K562 (cell line): ENCODE measurements at regions not wholly inside any gene's neighbourhood (a gene's known extent, or its start where the extent isn't known, plus 50 kb on each side); places are given as distances from the start of the nearest gene placed in this dataset.

Source experiments
- ATAC-seq: fragments of 200-7000 bp; cut with Tn5 transposase; 3 replicates; pipeline ENCODE4 v1.9.1; 2020; ENCODE audit warnings: moderate library complexity
- BruUV-seq: library from RNA; stranded (reverse); fragments of 400-500 nt; replicated peaks from 2 replicates; lab custom pipeline; 2021; lab: Mats Ljungman, UMichigan
- CTCF ChIA-PET: fragments of 300-600 bp; formaldehyde crosslinking; extraction: SDS; loops from one replicate; lab custom pipeline; 2021; ENCODE audit warnings: low intra/inter-chr PET ratio; lab: Yijun Ruan, JAX
- POLR2A ChIA-PET: fragments of 300-600, 350-650 bp; sonication (Branson Sonifier 250); formaldehyde crosslinking; extraction: SDS; loops from one replicate; lab custom pipeline; 2021; ENCODE audit warnings: antibody characterized with exemption, inconsistent platforms; lab: Yijun Ruan, JAX
- DNase-seq, 4 experiments: peaks; one replicate each; pipeline versions ENCODE4 v3.0.0 to v3.0.0-alpha.2; 2011 to 2018; ENCODE audit warnings: low spot score in 3 of 4, mixed read lengths in 3 of 4; ENCODE audit errors: extremely low read depth in 1 of 4
- FAIRE-seq: peaks from 2 replicates; lab custom pipeline; 2011; peaks lifted over from hg19 to GRCh38; lab: Jason Lieb, UNC
- H2AFZ ChIP-seq: 2 replicates; pipeline ENCODE4 v1.6.0; 2011; ENCODE audit warnings: low read depth, low read length, control low read depth, inconsistent platforms
- H3K27ac ChIP-seq: fragments of 200-600 bp; 3 replicates; pipeline ENCODE4 v1.8.0; 2011; ENCODE audit warnings: low read depth, mild to moderate bottlenecking, control low read depth, inconsistent platforms, low read length, moderate library complexity, mixed read lengths; ENCODE audit errors: extremely low read depth
- H3K27me3 ChIP-seq, 2 experiments: fragments of 300-600 bp in 1 of 2; 2 replicates in 1 of 2; 3 replicates in 1 of 2; pipeline versions ENCODE4 v1.6.0 to v1.8.0; 2011; ENCODE audit warnings: inconsistent platforms in 2 of 2, low read length in 2 of 2, mild to moderate bottlenecking in 1 of 2, mixed read lengths in 1 of 2, moderate library complexity in 1 of 2; ENCODE audit not compliant: control insufficient read depth in 2 of 2, insufficient read depth in 2 of 2
- H3K36me3 ChIP-seq: fragments of 300-600 bp; 3 replicates; pipeline ENCODE4 v1.8.0; 2011; ENCODE audit warnings: mild to moderate bottlenecking, low read length, inconsistent platforms; ENCODE audit not compliant: control insufficient read depth, insufficient read depth
- H3K4me1 ChIP-seq, 2 experiments: fragments of 200-600 bp in 1 of 2; replicated peaks in 1 of 2; 2 replicates in 1 of 2; 3 replicates in 1 of 2; pipeline versions ENCODE4 v1.5.1 to v1.8.0; 2011; ENCODE audit warnings: inconsistent platforms in 2 of 2, low read length in 2 of 2, mild to moderate bottlenecking in 1 of 2, mixed read lengths in 1 of 2, moderate library complexity in 1 of 2; ENCODE audit not compliant: control insufficient read depth in 2 of 2, insufficient read depth in 2 of 2
- H3K4me2 ChIP-seq: 2 replicates; pipeline ENCODE4 v1.6.1; 2011; ENCODE audit warnings: low read length, control low read depth, inconsistent platforms, mixed read lengths; ENCODE audit not compliant: insufficient read depth
- H3K4me3 ChIP-seq: fragments of 200-600 bp; sonication (generic), shearing (Covaris generic); 2 replicates; pipeline ENCODE4 v1.5.1; 2016; ENCODE audit warnings: control low read depth, inconsistent platforms
- H3K79me2 ChIP-seq: fragments of 200-600 bp; 3 replicates; pipeline ENCODE4 v1.8.0; 2011; ENCODE audit warnings: low read length, inconsistent platforms; ENCODE audit not compliant: control insufficient read depth, insufficient read depth
- H3K9ac ChIP-seq, 2 experiments: 2 replicates each; pipeline versions ENCODE4 v1.6.0 to v1.6.1; 2011; ENCODE audit warnings: low read depth in 2 of 2, low read length in 2 of 2, control low read depth in 1 of 2, inconsistent platforms in 1 of 2, mild to moderate bottlenecking in 1 of 2, mixed read lengths in 1 of 2; ENCODE audit not compliant: insufficient read depth in 1 of 2
- H3K9me1 ChIP-seq: one replicate; pipeline ENCODE4 v1.6.0; 2011; ENCODE audit warnings: inconsistent platforms, mild to moderate bottlenecking, low read length, moderate library complexity; ENCODE audit not compliant: control insufficient read depth, insufficient read depth
- H3K9me3 ChIP-seq: replicated peaks from 2 replicates; pipeline ENCODE4 v1.5.1; 2011; ENCODE audit warnings: low read depth, low read length, inconsistent platforms; ENCODE audit not compliant: control insufficient read depth, insufficient read depth
- H4K20me1 ChIP-seq: replicated peaks from 2 replicates; pipeline ENCODE4 v1.6.1; 2011; ENCODE audit warnings: low read length, inconsistent platforms, mixed read lengths; ENCODE audit not compliant: control insufficient read depth, insufficient read depth
- CCNT2 ChIP-seq: IDR thresholded peaks from 2 replicates; pipeline ENCODE4 v1.6.1; 2011; ENCODE audit warnings: borderline replicate concordance, low read depth, mild to moderate bottlenecking, moderate library complexity, mixed read lengths, low read length; ENCODE audit not compliant: insufficient read length; ENCODE audit errors: extremely low read depth
- LARP7 ChIP-seq: fragments of 450-650 bp; IDR thresholded peaks from 2 replicates; pipeline ENCODE4 v1.6.1; 2016
- PHTF2 ChIP-seq: fragments of 250-450 bp; sonication (Bioruptor Pico); IDR thresholded peaks from 2 replicates; pipeline ENCODE4 v1.5.0; 2021; ENCODE audit warnings: mild to moderate bottlenecking
- ZNF124 ChIP-seq: sonication (generic); formaldehyde crosslinking; IDR thresholded peaks from 2 replicates; pipeline ENCODE4 v1.8.1; 2022; ENCODE audit warnings: missing genetic modification reagents
- WGBS: fragments of 100-300 bp; shearing (Covaris generic); methylation state at CpG from one replicate; pipeline ENCODE4 v1.1.6; 2016; ENCODE audit warnings: low coverage, mixed read lengths; ENCODE audit not compliant: insufficient coverage; ENCODE audit errors: missing lambda C conversion rate; 5-methylcytosine and 5-hydroxymethylcytosine counted together
- in situ Hi-C: fragments of 300-500 bp; cut with MboI; formaldehyde crosslinking; loops from 4 replicates; pipeline ENCODE4 v1.15.0; 2018; ENCODE audit warnings: inconsistent platforms, mixed read lengths
- intact Hi-C: fragments of 100-400 bp; cut with micrococcal nuclease; formaldehyde crosslinking; loops from 2 replicates; pipeline ENCODE4 v1.14.2; 2022
- TF ChIP-seq, protein P1 (sequence below): fragments of 450-650 bp; formaldehyde crosslinking; conservative IDR thresholded peaks from 2 replicates; pipeline ENCODE4 v1.4.0; 2022; ENCODE audit warnings: mild to moderate bottlenecking, missing genetic modification characterization
- TF ChIP-seq, protein P2 (sequence below): fragments of 450-650 bp; IDR thresholded peaks from 2 replicates; pipeline ENCODE4 v1.6.1; 2016; ENCODE audit warnings: mild to moderate bottlenecking
- TF ChIP-seq, protein P3 (sequence below): fragments of 250-450 bp; sonication (Bioruptor Pico); IDR thresholded peaks from 2 replicates; pipeline ENCODE4 v1.5.0; 2021; ENCODE audit warnings: mild to moderate bottlenecking, moderate library complexity

DNA sequence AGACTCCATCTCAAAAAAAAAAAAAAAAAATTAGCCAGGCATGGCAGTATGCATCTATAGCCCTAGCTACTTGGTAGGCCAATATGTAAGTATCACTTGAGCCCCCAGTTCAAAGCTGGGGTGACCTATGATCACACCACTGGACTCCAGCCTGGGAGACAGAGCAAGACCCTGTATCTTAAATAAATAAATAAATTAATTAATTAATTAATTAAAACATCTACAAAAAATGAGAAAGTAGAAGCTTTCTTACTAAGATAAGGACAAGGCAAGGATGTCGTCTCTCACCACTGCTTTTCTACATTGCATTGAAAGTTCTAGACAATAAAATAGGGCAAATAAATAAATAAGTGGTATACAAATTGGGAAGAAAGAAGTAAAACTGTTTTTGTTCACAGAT lies 134.3 kb upstream of the CARMIL1 start:
- Histone ChIP-seq H3K9me3 (no peaks in the 10 kb centered on the region), H2AFZ (no peak overlapping the region), H3K9me1 (no peaks in the 10 kb centered on the region), H3K27ac (no peak overlapping the region), H3K9ac (no peak overlapping the region), H3K36me3 (no peaks in the 10 kb centered on the region), H4K20me1 (no peaks in the 10 kb centered on the region), H3K4me1 (no peaks in the 10 kb centered on the region), H3K79me2 (no peaks in the 10 kb centered on the region), H3K4me3 (no peak overlapping the region), H3K27me3 (no peaks in the 10 kb centered on the region), H3K4me2 (no peak overlapping the region)
- ChIA-PET POLR2A (no interaction called here), CTCF (no interaction called here)
- in situ Hi-C loops = no loop called here
- TF ChIP-seq, protein P1, sequence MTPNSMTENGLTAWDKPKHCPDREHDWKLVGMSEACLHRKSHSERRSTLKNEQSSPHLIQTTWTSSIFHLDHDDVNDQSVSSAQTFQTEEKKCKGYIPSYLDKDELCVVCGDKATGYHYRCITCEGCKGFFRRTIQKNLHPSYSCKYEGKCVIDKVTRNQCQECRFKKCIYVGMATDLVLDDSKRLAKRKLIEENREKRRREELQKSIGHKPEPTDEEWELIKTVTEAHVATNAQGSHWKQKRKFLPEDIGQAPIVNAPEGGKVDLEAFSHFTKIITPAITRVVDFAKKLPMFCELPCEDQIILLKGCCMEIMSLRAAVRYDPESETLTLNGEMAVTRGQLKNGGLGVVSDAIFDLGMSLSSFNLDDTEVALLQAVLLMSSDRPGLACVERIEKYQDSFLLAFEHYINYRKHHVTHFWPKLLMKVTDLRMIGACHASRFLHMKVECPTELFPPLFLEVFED (CRISPR knock-in tag) = no peak
- TF ChIP-seq CCNT2 (no peak), ZNF124 (CRISPR knock-in tag) (no peak), PHTF2 (no peak), LARP7 (no peak)
- TF ChIP-seq, protein P2, sequence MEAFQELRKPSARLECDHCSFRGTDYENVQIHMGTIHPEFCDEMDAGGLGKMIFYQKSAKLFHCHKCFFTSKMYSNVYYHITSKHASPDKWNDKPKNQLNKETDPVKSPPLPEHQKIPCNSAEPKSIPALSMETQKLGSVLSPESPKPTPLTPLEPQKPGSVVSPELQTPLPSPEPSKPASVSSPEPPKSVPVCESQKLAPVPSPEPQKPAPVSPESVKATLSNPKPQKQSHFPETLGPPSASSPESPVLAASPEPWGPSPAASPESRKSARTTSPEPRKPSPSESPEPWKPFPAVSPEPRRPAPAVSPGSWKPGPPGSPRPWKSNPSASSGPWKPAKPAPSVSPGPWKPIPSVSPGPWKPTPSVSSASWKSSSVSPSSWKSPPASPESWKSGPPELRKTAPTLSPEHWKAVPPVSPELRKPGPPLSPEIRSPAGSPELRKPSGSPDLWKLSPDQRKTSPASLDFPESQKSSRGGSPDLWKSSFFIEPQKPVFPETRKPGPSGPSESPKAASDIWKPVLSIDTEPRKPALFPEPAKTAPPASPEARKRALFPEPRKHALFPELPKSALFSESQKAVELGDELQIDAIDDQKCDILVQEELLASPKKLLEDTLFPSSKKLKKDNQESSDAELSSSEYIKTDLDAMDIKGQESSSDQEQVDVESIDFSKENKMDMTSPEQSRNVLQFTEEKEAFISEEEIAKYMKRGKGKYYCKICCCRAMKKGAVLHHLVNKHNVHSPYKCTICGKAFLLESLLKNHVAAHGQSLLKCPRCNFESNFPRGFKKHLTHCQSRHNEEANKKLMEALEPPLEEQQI = no peak
- TF ChIP-seq, protein P3, sequence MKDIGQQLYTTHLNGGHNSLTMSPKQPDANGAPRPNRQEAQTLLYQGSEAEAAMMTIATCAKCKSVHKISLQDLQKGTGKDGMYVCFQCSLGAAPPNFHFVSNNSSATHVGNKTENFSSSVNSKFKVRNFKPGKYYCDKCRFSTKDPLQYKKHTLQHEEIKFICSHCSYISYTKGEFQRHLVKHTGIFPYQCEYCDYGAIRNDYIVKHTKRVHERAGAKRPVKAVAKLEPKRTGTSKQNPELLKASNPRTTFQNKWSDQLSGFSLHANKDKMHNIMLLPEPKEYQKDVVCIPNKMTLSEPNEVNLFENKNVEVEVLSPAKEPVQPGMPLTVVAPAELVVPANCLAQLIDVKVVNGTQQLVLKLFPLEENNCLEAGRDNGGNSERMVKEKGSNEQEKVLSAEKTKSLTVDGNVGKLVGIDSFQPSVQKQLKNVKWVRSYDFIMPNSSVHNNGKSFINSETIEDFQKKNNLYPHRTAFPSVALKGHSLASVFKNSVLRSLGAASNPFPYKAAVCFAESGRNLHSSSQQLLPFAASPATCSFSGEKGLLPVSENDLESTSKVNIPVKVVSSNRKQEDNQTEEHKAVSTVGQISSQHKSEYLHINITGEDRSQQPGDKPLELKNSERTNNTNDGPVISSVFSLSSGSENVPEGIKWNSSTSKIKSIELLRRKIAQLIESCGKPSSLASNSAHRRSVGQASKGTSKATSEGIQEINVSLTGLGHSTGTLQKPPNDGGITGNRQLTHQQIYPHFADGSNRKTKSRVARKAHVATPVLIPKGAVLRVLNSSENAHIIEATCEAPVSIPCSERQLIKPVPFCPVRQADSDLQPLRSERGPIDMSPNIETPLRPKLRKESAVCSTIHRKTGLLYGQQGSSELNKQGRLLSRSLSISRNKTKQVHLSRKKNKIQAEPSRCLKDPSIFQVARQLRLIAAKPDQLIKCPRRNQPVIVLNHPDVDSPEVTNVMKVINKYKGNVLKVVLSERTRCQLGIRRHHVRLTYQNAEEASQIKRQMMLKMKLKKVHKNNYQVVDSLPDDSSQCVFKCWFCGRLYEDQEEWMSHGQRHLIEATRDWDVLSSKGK (CRISPR knock-in tag) = no peak
- no peak for DNase-seq
- FAIRE-seq = no peak
- BruUV-seq = no TSS peak
- no peak for ATAC-seq
- WGBS = 0% methylated on average over 1 of the region's 1 CpG
- intact Hi-C loops = no loop called here
